Adipose tissue (tissue), 3 donors: ENCODE measurements at regions not wholly inside any gene's neighbourhood (a gene's known extent, or its start where the extent isn't known, plus 50 kb on each side); places are given as distances from the start of the nearest gene placed in this dataset.
A peak's percentile ranks its signal among the peaks of the same experiment; 100 is the strongest.

Experiments used
- H3K27ac ChIP-seq: one replicate; pipeline ENCODE4 v1.5.1; 2013; ENCODE audit warnings: low read depth, low read length
- WGBS, 3 donors: extraction: QIAGEN DNeasy Blood & Tissue Kit; methylation state at CpG; one replicate each; pipeline ENCODE4 v1.1.7; 2013; 5-methylcytosine and 5-hydroxymethylcytosine counted together
- donor health status: healthy with polysubstance abuse.
- donor health status: Bipolar disorder and iron deficiency.
- donor health status: healthy.

DNA sequence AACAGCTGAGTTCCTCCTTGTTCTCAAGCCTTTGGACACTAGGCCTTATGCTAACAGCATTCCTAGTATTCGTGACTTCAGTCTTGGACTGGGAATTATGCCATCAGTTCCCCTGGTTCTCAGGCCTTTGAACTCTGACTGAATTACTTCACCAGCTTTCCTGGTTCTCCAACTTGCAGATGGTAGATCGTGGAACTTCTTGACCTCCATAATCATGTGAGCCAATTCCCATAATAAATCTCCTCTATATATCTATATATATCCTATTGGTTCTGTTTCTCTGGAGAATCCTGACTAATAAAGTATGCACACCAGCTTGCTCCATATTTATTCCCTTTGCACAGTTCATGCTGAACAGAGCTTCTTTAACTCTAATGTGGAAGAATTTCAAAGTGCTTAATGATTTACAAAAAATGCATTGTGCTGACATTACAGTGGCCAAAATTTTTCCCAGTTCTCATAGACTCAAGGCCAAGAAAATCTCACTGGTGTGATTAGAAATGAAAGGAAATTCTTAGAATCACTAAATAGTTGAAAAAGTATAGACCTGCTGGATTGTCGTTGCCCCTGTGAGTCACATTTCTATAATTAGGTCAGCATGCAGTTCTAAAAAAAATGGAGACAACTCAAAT lies 462.9 kb upstream of the ADAMTS5 start:
- H3K27ac ChIP-seq = no peak overlapping the region
- WGBS, 3 donors = 28 to 39% (median 30%) methylated on average over 3 of the region's 3 CpGs

DNA sequence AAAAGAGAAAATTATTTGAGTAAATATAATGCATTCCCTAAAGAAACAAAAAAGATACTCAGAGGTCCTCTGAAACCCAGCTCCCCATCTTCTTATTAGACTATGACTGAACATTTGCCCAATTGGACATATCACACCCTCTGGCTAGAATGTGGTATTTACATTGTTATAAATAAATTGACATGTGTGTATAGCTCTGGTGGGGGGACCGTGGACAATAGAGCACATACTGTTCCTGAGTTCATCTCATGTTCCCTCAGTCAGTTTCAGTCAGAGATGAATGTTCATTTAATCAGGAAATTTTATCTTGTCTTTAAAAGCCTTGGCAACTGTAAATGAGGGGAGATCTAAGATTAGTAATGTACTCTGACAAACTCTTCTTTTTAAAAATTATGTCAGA lies 459.3 kb upstream of the ADAMTS5 start:
- 43 to 59% (median 47%) methylated on average over 1 of the region's 1 CpG for WGBS, 3 donors
- no peak overlapping the region for H3K27ac ChIP-seq

- WGBS, 3 donors = 37 to 57% (median 38%) methylated on average over 3 of the region's 3 CpGs
Measured at GRCh38 chr21:27425574-27425973, 458.7 kb upstream of the ADAMTS5 start.

GRCh38 chr21:27425172-27425571 lies 458.3 kb upstream of the ADAMTS5 start:
- H3K27ac ChIP-seq = no peak overlapping the region
- WGBS, 3 donors = 67 to 73% (median 72%) methylated on average over 2 of the region's 2 CpGs

More at GRCh38 chr21:27425574-27425973, 458.7 kb upstream of the ADAMTS5 start:
- no peak overlapping the region for H3K27ac ChIP-seq

DNA sequence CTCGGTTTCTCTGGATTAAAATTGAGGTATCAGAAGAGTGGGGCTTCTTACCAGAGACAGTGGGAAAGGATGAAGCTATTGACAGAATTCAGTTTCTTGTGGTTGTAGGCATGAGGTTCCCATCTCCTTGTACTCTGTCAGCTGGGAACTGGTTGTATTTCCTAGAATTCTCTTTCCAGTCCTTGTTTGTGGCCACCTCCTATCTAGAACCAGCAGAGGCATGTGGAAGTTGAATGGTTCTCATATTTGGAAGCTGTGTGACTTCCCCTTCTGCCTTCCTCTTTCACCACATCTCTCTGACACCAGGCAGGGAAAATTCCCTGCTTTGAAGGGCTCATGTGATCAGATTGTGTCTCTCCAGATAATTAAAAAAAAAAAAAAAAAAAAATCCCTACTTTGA lies 457.7 kb upstream of the ADAMTS5 start:
- WGBS, 3 donors = 93 to 96% (median 96%) methylated on average over 1 of the region's 1 CpG
- no peak overlapping the region for H3K27ac ChIP-seq

GRCh38 chr21:27423906-27424595 lies 457.2 kb upstream of the ADAMTS5 start:
- peak overlapping the region; percentile 57 for H3K27ac ChIP-seq
- WGBS, 3 donors = 82 to 95% (median 94%) methylated on average over 4 of the region's 4 CpGs

GRCh38 chr21:27423038-27423437 lies 456.1 kb upstream of the ADAMTS5 start:
- WGBS, 3 donors = 64 to 87% (median 74%) methylated on average over 4 of the region's 4 CpGs
- H3K27ac ChIP-seq = no peak overlapping the region

DNA sequence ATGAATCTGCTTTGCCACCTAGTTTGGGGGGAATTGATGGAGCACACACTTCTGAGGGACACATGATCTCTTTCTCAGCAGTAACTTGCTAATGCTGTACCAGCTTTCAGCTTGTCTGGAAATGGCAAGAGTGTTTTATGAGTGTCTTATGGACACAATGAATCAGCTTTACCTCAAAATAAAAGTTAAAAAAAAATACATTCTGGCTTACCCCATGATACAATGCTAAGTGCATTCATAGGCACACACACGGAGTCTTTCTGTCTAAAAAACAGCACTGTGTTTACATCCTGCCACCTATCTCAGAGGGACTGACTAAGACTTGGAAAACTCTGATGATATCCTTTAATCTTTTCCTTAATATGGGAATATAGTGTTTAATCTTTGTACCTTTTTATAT lies 455.5 kb upstream of the ADAMTS5 start:
- H3K27ac ChIP-seq = no peak overlapping the region
- 55 to 83% (median 71%) methylated on average over 1 of the region's 1 CpG for WGBS, 3 donors

DNA sequence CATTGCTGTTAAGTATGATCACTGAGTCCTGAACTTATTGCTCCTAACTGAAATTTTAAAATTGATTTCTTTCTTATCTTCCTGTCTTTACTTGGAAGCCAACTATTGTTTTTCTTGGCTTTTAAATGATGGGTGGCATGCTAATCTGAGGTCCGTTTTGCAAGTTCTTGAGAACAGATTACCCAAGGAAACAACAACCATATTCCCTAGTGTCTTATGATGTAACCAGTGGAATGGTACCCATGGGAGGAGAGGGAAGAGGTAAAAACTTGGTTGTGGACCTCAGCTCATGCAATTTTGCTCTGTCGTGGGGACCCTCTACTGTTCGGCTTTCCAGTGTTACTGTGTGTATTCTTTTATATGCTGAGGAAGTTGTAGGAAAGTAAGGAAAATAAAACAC lies 454.8 kb upstream of the ADAMTS5 start:
- 67 to 70% (median 69%) methylated on average over 3 of the region's 3 CpGs for WGBS, 3 donors
- H3K27ac ChIP-seq = no peak overlapping the region

DNA sequence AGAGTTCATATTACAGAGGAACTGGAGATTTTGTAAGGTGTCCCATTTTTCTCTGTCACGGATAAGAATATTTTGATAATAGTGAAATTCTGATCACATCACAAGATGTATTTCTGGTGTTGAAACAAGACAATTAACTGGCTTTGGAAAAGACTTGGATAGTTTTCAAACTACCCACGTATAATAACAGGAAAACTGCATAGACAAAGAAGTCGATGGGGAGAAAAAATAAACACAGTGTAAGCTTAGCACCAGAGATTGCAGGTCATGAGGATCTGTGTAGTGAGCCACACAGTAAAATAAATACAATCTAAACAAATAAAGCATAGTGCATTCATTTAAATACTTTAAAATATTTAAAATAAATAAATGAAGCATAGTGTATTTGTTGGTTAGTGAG lies 452.3 kb upstream of the ADAMTS5 start:
- 31 to 67% (median 40%) methylated on average over 3 of the region's 3 CpGs for WGBS, 3 donors
- no peak overlapping the region for H3K27ac ChIP-seq

DNA sequence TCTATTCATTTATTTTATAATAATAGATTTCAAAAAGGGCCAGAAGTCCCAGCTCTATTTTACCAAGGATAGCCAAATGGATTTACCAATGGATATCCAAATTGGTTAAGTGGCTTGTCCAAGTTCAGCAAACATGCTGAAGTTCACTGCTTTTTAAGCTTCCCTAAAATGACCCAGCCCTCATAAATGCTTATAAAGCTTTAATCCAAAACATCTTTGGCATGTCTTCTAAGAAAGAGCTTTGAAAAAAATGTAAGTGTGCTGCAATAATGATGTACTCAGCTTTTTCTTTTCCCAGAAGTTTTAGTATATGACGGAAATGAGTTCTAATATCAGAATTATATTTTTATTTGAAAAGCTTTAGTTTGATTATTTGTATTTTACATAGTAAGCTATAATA lies 451.5 kb upstream of the ADAMTS5 start:
- 47 to 79% (median 57%) methylated on average over 1 of the region's 1 CpG for WGBS, 3 donors
- H3K27ac ChIP-seq = no peak overlapping the region

DNA sequence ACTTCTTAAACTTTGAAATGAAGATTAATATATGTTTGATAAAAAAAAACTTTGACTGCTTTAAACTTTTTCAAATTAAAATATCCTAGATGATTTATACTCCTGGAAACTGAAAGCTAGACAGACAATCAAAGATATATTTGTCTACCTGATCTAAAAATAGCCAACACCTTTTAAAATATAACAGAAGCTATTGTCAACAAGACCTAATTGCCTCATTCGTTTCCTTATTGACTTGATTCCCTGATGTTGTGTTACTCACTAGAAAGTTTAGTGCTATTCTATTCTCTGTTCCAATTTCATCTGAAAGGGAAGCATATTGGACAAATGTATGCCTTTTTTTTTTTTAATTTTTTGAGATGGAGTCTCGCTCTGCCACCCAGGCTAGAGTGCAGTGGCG lies 445.6 kb upstream of the ADAMTS5 start:
- 69 to 81% (median 80%) methylated on average over 3 of the region's 3 CpGs for WGBS, 3 donors
- H3K27ac ChIP-seq = no peak overlapping the region

GRCh38 chr21:27408826-27409225 lies 441.9 kb upstream of the ADAMTS5 start:
- WGBS, 3 donors = 58 to 66% (median 63%) methylated on average over 2 of the region's 2 CpGs
- H3K27ac ChIP-seq = no peak overlapping the region

- WGBS, 3 donors = 45 to 55% (median 47%) methylated on average over 5 of the region's 5 CpGs
- H3K27ac ChIP-seq = no peak overlapping the region
Measured at GRCh38 chr21:27407271-27407670, 440.4 kb upstream of the ADAMTS5 start.

- 40 to 59% (median 42%) methylated on average over 3 of the region's 3 CpGs for WGBS, 3 donors
- H3K27ac ChIP-seq = no peak overlapping the region
Measured at GRCh38 chr21:27406300-27407009, 439.6 kb upstream of the ADAMTS5 start.

GRCh38 chr21:27403011-27403410 lies 436.1 kb upstream of the ADAMTS5 start:
- 93 to 97% (median 96%) methylated on average over 3 of the region's 3 CpGs for WGBS, 3 donors
- H3K27ac ChIP-seq = no peak overlapping the region

- WGBS, 3 donors = 78 to 80% (median 79%) methylated on average over 4 of the region's 4 CpGs
Measured at GRCh38 chr21:27400045-27400444, 433.2 kb upstream of the ADAMTS5 start.

GRCh38 chr21:27397578-27397977 lies 430.7 kb upstream of the ADAMTS5 start:
- WGBS, 3 donors = 90 to 98% (median 97%) methylated on average over 1 of the region's 1 CpG
- no peak overlapping the region for H3K27ac ChIP-seq

More at GRCh38 chr21:27400045-27400444, 433.2 kb upstream of the ADAMTS5 start:
- H3K27ac ChIP-seq = no peak overlapping the region

DNA sequence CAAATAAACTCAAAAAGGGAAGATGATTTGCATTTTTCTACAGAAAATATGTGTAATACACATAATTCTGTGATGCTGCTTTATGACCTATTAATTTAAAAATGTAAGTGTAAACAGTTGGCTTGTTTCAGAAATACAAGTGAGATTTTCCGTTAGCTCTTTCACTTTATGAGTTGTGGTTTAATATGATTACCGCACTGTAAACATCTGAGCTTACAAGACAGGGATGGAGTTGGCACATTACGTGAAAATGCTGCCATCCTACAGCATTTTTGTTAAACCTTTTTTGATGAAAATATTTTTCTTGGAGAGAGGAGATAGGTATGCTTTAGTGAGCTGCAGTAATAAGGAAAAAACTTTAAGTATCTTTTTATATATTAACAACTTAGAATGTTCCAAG lies 426.8 kb upstream of the ADAMTS5 start:
- H3K27ac ChIP-seq = no peak overlapping the region
- WGBS, 3 donors = 89 to 91% (median 90%) methylated on average over 3 of the region's 3 CpGs
